H9 (cell line): ENCODE measurements at regions not wholly inside any gene's neighbourhood (a gene's known extent, or its start where the extent isn't known, plus 50 kb on each side); places are given as distances from the start of the nearest gene placed in this dataset.

Experiments used
- DNase-seq: peaks from one replicate; pipeline ENCODE4 v3.0.0-alpha.2; 2017
- H2AFZ ChIP-seq: one replicate; pipeline ENCODE4 v1.6.1; 2013; ENCODE audit warnings: mild to moderate bottlenecking, low read length, control low read depth, moderate library complexity
- H2AK5ac ChIP-seq: 2 replicates; pipeline ENCODE4 v1.6.1; 2013; ENCODE audit warnings: low read length, control low read depth, mixed read lengths; ENCODE audit not compliant: insufficient read length
- H2BK120ac ChIP-seq: one replicate; pipeline ENCODE4 v1.6.1; 2013; ENCODE audit warnings: low read depth, mild to moderate bottlenecking, low read length, control low read depth, inconsistent platforms; ENCODE audit not compliant: poor library complexity, severe bottlenecking
- H2BK12ac ChIP-seq: 2 replicates; pipeline ENCODE4 v1.6.1; 2013; ENCODE audit warnings: low read length, control low read depth, mixed read lengths, low read depth; ENCODE audit not compliant: insufficient read length
- H2BK15ac ChIP-seq: 2 replicates; pipeline ENCODE4 v1.6.1; 2013; ENCODE audit warnings: low read depth, low read length, control low read depth
- H2BK20ac ChIP-seq: one replicate; pipeline ENCODE4 v1.6.1; 2013; ENCODE audit warnings: low read depth, mild to moderate bottlenecking, low read length, control low read depth, inconsistent platforms; ENCODE audit not compliant: poor library complexity, severe bottlenecking
- H2BK5ac ChIP-seq: 2 replicates; pipeline ENCODE4 v1.6.1; 2013; ENCODE audit warnings: low read length, control low read depth, mixed read lengths; ENCODE audit not compliant: insufficient read length
- H3K14ac ChIP-seq: 2 replicates; pipeline ENCODE4 v1.6.1; 2013; ENCODE audit warnings: low read length, control low read depth; ENCODE audit not compliant: insufficient read depth
- H3K18ac ChIP-seq: 2 replicates; pipeline ENCODE4 v1.6.1; 2013; ENCODE audit warnings: low read depth, mild to moderate bottlenecking, mixed read lengths, low read length, control low read depth; ENCODE audit not compliant: insufficient read length
- H3K23ac ChIP-seq: 2 replicates; pipeline ENCODE4 v1.6.1; 2013; ENCODE audit warnings: low read length, control low read depth, mixed read lengths, low read depth; ENCODE audit not compliant: insufficient read length
- H3K23me2 ChIP-seq: 2 replicates; pipeline ENCODE4 v1.6.1; 2013; ENCODE audit warnings: low read depth, mild to moderate bottlenecking, mixed read lengths, low read length, control low read depth; ENCODE audit not compliant: insufficient read length, poor library complexity, severe bottlenecking
- H3K27ac ChIP-seq: 2 replicates; pipeline ENCODE4 v1.5.1; 2013; ENCODE audit warnings: low read length, control low read depth, mixed read lengths, low read depth; ENCODE audit not compliant: insufficient read length
- H3K27me3 ChIP-seq: 2 replicates; pipeline ENCODE4 v1.6.1; 2013; ENCODE audit warnings: low read length, control low read depth, inconsistent platforms; ENCODE audit not compliant: insufficient read depth
- H3K4ac ChIP-seq: 2 replicates; pipeline ENCODE4 v1.6.1; 2013; ENCODE audit warnings: low read depth, mild to moderate bottlenecking, control low read depth, inconsistent platforms, low read length, moderate library complexity
- H3K4me1 ChIP-seq: 2 replicates; pipeline ENCODE4 v1.6.1; 2013; ENCODE audit warnings: low read length, control low read depth, inconsistent platforms; ENCODE audit not compliant: insufficient read depth
- H3K4me2 ChIP-seq: 2 replicates; pipeline ENCODE4 v1.6.1; 2013; ENCODE audit warnings: low read length, control low read depth, mixed read lengths; ENCODE audit not compliant: insufficient read length, insufficient read depth
- H3K56ac ChIP-seq: 2 replicates; pipeline ENCODE4 v1.6.1; 2013; ENCODE audit warnings: low read depth, mild to moderate bottlenecking, mixed read lengths, low read length, control low read depth; ENCODE audit not compliant: insufficient read length
- H3K79me1 ChIP-seq: 2 replicates; pipeline ENCODE4 v1.6.1; 2013; ENCODE audit warnings: low read depth, mild to moderate bottlenecking, moderate library complexity, low read length, control low read depth, inconsistent platforms; ENCODE audit not compliant: insufficient read depth, poor library complexity, severe bottlenecking
- H3K79me2 ChIP-seq: 2 replicates; pipeline ENCODE4 v1.6.1; 2013; ENCODE audit warnings: low read length, control low read depth, inconsistent platforms; ENCODE audit not compliant: insufficient read depth
- H3K9ac ChIP-seq: 2 replicates; pipeline ENCODE4 v1.6.1; 2013; ENCODE audit warnings: low read length, control low read depth, mixed read lengths; ENCODE audit not compliant: insufficient read length; ENCODE audit errors: extremely low read depth
- H3K9me3 ChIP-seq: one replicate; pipeline ENCODE4 v1.6.1; 2013; ENCODE audit warnings: low read depth, low read length, inconsistent platforms; ENCODE audit not compliant: control insufficient read depth
- H3T11ph ChIP-seq: one replicate; pipeline ENCODE4 v1.6.1; 2013; ENCODE audit warnings: mild to moderate bottlenecking, low read length, control low read depth, inconsistent platforms
- H4K20me1 ChIP-seq: one replicate; pipeline ENCODE4 v1.6.1; 2013; ENCODE audit not compliant: control insufficient read depth, insufficient read length, insufficient read depth
- H4K5ac ChIP-seq: 2 replicates; pipeline ENCODE4 v1.6.1; 2013; ENCODE audit warnings: low read depth, mild to moderate bottlenecking, mixed read lengths, low read length, control low read depth; ENCODE audit not compliant: insufficient read length
- H4K8ac ChIP-seq: replicated peaks from 2 replicates; pipeline ENCODE4 v1.6.1; 2013; ENCODE audit warnings: low read length, control low read depth, mixed read lengths, low read depth; ENCODE audit not compliant: insufficient read length
- H4K91ac ChIP-seq: 2 replicates; pipeline ENCODE4 v1.6.1; 2013; ENCODE audit warnings: low read depth, mild to moderate bottlenecking, moderate library complexity, mixed read lengths, low read length, control low read depth; ENCODE audit not compliant: insufficient read length
- H3K27ac Mint-ChIP-seq, 3 experiments: 2 replicates in 2 of 3; 3 replicates in 1 of 3; pipeline ENCODE4 v1.8.0; 2020 to 2021; ENCODE audit warnings: mixed read lengths in 3 of 3, mild to moderate bottlenecking in 1 of 3, moderate library complexity in 1 of 3
- H3K27me3 Mint-ChIP-seq: 2 replicates; pipeline ENCODE4 v1.8.0; 2021; ENCODE audit warnings: low read depth, mild to moderate bottlenecking, moderate library complexity, mixed read lengths
- H3K36me3 Mint-ChIP-seq, 3 experiments: 2 replicates in 2 of 3; 3 replicates in 1 of 3; pipeline ENCODE4 v1.8.0; 2020 to 2021; ENCODE audit warnings: low read depth in 3 of 3, mixed read lengths in 3 of 3; ENCODE audit not compliant: insufficient read depth in 1 of 3
- H3K4me1 Mint-ChIP-seq, 2 experiments: 2 replicates each; pipeline ENCODE4 v1.8.0; 2020; ENCODE audit warnings: mixed read lengths in 2 of 2
- H3K4me3 Mint-ChIP-seq, 2 experiments: 2 replicates in 1 of 2; 3 replicates in 1 of 2; pipeline ENCODE4 v1.8.0; 2020 to 2021; ENCODE audit warnings: mild to moderate bottlenecking in 2 of 2, mixed read lengths in 2 of 2, moderate library complexity in 1 of 2
- H3K9me3 Mint-ChIP-seq, 2 experiments: 2 replicates in 1 of 2; 3 replicates in 1 of 2; pipeline ENCODE4 v1.8.0; 2020; ENCODE audit warnings: mild to moderate bottlenecking in 2 of 2, mixed read lengths in 2 of 2, moderate library complexity in 1 of 2
- WGBS: extraction: QIAGEN DNeasy Blood & Tissue Kit; methylation state at CpG from one replicate; pipeline ENCODE4 v1.1.7; 2013; ENCODE audit warnings: missing lambda C conversion rate, low lambda C conversion rate, mixed read lengths; ENCODE audit not compliant: insufficient read length; ENCODE audit errors: extremely low coverage; 5-methylcytosine and 5-hydroxymethylcytosine counted together
- TF ChIP-seq, protein P1 (sequence below): fragments of 200-600 bp; sonication (generic); conservative IDR thresholded peaks from 3 replicates; pipeline ENCODE4 v1.8.0; 2021; ENCODE audit warnings: antibody characterized with exemption, mild to moderate bottlenecking

DNA sequence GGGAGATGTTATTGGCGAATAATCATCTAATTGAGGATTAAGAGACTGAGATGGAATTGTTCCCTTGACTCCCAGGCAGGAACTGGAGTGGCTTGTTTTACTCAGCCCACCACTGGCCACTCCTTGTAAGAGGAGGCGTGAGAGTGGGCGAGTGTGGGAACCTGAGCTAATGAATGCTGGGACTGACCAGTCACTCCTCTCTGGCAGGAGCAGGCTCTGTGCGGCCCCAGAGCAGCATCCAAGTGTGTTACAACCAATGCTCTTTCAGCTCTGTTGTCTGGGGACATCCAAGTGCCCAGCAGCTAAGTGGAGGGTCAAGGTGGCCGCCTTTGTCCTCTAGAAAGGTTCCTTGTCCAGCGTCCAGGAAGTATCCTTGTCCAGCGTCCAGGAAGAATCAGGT is 739.9 kb downstream of the CDH8 start:
- H4K91ac ChIP-seq = no peak overlapping the region
- no peaks in the 10 kb centered on the region for H3K23me2 ChIP-seq
- no peak overlapping the region for H4K5ac ChIP-seq
- no peak overlapping the region for H3K4me2 ChIP-seq
- no peak overlapping the region for H2AFZ ChIP-seq
- H2AK5ac ChIP-seq = no peak overlapping the region
- Mint-ChIP-seq H3K9me3 (no peaks in the 10 kb centered on the region), H3K4me3 (no peak overlapping the region; a peak in 1 of 5 replicates), H3K27me3 (no peaks in the 10 kb centered on the region), H3K36me3 (no peaks in the 10 kb centered on the region), H3K27ac (no peak overlapping the region; a peak in 1 of 7 replicates), H3K4me1 (peaks cover 16 to 17% of the 10 kb centered on the region in 2 experiments)
- no peak overlapping the region for H2BK120ac ChIP-seq
- H3K9me3 ChIP-seq = no peaks in the 10 kb centered on the region
- H2BK15ac ChIP-seq = no peak overlapping the region
- H2BK5ac ChIP-seq = no peak overlapping the region
- no peak overlapping the region for H3K56ac ChIP-seq
- H3K4me1 ChIP-seq = no peaks in the 10 kb centered on the region; the same call in 1 of the 2 replicates
- no peak for DNase-seq
- no peak overlapping the region for H2BK20ac ChIP-seq
- H4K20me1 ChIP-seq = no peaks in the 10 kb centered on the region
- WGBS = no CpG with 5 or more reads among the region's 7 CpGs
- no peak overlapping the region for H3K23ac ChIP-seq
- H3K18ac ChIP-seq = no peak overlapping the region
- no peaks in the 10 kb centered on the region for H3K79me2 ChIP-seq
- H3K14ac ChIP-seq = no peak overlapping the region
- no peak overlapping the region for H2BK12ac ChIP-seq
- H3K27me3 ChIP-seq = no peaks in the 10 kb centered on the region
- H3T11ph ChIP-seq = no peak overlapping the region
- no peaks in the 10 kb centered on the region for H3K79me1 ChIP-seq
- H3K4ac ChIP-seq = no peak overlapping the region
- no peak overlapping the region for H4K8ac ChIP-seq
- TF ChIP-seq, protein P1, sequence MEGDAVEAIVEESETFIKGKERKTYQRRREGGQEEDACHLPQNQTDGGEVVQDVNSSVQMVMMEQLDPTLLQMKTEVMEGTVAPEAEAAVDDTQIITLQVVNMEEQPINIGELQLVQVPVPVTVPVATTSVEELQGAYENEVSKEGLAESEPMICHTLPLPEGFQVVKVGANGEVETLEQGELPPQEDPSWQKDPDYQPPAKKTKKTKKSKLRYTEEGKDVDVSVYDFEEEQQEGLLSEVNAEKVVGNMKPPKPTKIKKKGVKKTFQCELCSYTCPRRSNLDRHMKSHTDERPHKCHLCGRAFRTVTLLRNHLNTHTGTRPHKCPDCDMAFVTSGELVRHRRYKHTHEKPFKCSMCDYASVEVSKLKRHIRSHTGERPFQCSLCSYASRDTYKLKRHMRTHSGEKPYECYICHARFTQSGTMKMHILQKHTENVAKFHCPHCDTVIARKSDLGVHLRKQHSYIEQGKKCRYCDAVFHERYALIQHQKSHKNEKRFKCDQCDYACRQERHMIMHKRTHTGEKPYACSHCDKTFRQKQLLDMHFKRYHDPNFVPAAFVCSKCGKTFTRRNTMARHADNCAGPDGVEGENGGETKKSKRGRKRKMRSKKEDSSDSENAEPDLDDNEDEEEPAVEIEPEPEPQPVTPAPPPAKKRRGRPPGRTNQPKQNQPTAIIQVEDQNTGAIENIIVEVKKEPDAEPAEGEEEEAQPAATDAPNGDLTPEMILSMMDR = no peak
- H3K9ac ChIP-seq = no peak overlapping the region
- no peak overlapping the region for H3K27ac ChIP-seq
